Tibial artery (tissue), 4 donors: ENCODE measurements at regions not wholly inside any gene's neighbourhood (a gene's known extent, or its start where the extent isn't known, plus 50 kb on each side); places are given as distances from the start of the nearest gene placed in this dataset.

Experiments used
- DNase-seq, 2 donors: peaks; one replicate each; pipeline ENCODE4 v3.0.0-alpha.2; 2019
- H3K27ac ChIP-seq, 2 donors: fragments of 200-600 bp; sonication (generic) in 1 of 2; 1 replicate in 1 of 2; 2 replicates in 1 of 2; pipeline ENCODE4 v1.5.1; 2018 to 2019; ENCODE audit warnings: mild to moderate bottlenecking in 1 of 2
- H3K27me3 ChIP-seq, 2 donors: fragments of 200-600 bp; sonication (generic) in 1 of 2; one replicate each; pipeline versions ENCODE4 v1.5.1 to v1.6.0; 2016 to 2019
- H3K36me3 ChIP-seq, 3 donors: fragments of 200-600 bp; sonication (generic) in 2 of 3; one replicate each; pipeline ENCODE4 v1.5.1; 2016 to 2019; ENCODE audit warnings: mild to moderate bottlenecking in 2 of 3
- H3K4me1 ChIP-seq, 4 donors: fragments of 200-600 bp; sonication (generic) in 2 of 4; 1 replicate in 3 of 4; 2 replicates in 1 of 4; pipeline ENCODE4 v1.5.1; 2016 to 2019
- H3K4me3 ChIP-seq, 2 donors: fragments of 200-600 bp; sonication (generic) in 1 of 2; 1 replicate in 1 of 2; 2 replicates in 1 of 2; pipeline ENCODE4 v1.5.1; 2018 to 2019; ENCODE audit warnings: mild to moderate bottlenecking in 2 of 2
- H3K9me3 ChIP-seq, 3 donors: fragments of 200-600 bp; sonication (generic) in 1 of 3; one replicate each; pipeline ENCODE4 v1.5.1; 2016 to 2019
- CTCF ChIP-seq, 2 experiments: fragments of 200-600 bp in 1 of 2; fragments of 450-650 bp in 1 of 2; IDR thresholded peaks; one replicate each; pipeline ENCODE4 v1.5.1; 2017 to 2019; ENCODE audit warnings: antibody characterized with exemption in 2 of 2, mild to moderate bottlenecking in 1 of 2, moderate library complexity in 1 of 2
- intact Hi-C: fragments of 100-400 bp; cut with DNase I; formaldehyde crosslinking; loops from one replicate; pipeline ENCODE4 v1.15.0; 2023; ENCODE audit warnings: low total_unique reads

- DNase-seq = no peak
- no peaks in the 10 kb centered on the region for H3K36me3 ChIP-seq
- H3K4me3 ChIP-seq = no peak overlapping the region
- TF ChIP-seq CTCF (IDR thresholded peaks at IDR 0.05) = no peak
- no peaks in the 10 kb centered on the region for H3K9me3 ChIP-seq
- no peaks in the 10 kb centered on the region for H3K4me1 ChIP-seq
- no peak overlapping the region for H3K27ac ChIP-seq
- H3K27me3 ChIP-seq = peaks cover 0 to 5% of the 10 kb centered on the region in 2 donors
- intact Hi-C loops = loop anchor here (10.0 kb wide), 1 partner anchor 1746 kb away; no protein-coding TSS in a partner anchor
These were observed 180.2 kb upstream of the RAB6C start for GRCh38 chr2:129799036-129799958.

DNA sequence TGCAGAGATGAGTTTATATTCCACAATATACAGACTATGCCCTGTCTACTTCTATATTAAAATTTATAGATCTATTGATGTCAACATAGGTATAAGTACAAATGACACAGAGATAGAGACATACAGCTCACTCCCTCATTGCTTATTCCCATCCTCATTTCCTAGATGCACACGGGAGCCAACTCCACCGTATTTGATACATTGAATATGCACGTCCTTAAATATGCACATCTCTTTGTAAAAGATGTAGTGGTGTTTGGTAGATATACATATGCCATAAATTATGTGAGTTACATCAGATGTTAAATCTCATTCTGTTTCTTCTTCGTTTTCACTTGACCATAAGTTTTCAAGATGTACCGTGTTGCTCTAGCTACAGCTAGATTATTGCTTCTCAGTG, 179.2 kb upstream of the RAB6C start:
- intact Hi-C loops = no loop called here
- DNase-seq = no peak
- TF ChIP-seq CTCF (IDR thresholded peaks at IDR 0.05) = no peak
- Histone ChIP-seq H3K4me1 (no peaks in the 10 kb centered on the region), H3K4me3 (no peak overlapping the region), H3K9me3 (no peaks in the 10 kb centered on the region), H3K36me3 (no peaks in the 10 kb centered on the region), H3K27me3 (peaks cover 0 to 3% of the 10 kb centered on the region in 2 donors), H3K27ac (no peak overlapping the region)

- TF ChIP-seq CTCF (IDR thresholded peaks at IDR 0.05) = no peak
- no peak for DNase-seq
- H3K9me3 ChIP-seq = no peaks in the 10 kb centered on the region
- H3K4me3 ChIP-seq = no peak overlapping the region
- H3K27ac ChIP-seq = no peak overlapping the region
- no peaks in the 10 kb centered on the region for H3K36me3 ChIP-seq
- H3K4me1 ChIP-seq = no peaks in the 10 kb centered on the region
- peaks cover 0 to 3% of the 10 kb centered on the region in 2 donors for H3K27me3 ChIP-seq
- intact Hi-C loops = no loop called here
These were observed 178.8 kb upstream of the RAB6C start for GRCh38 chr2:129800686-129801085.

- TF ChIP-seq CTCF (IDR thresholded peaks at IDR 0.05) = no peak
- H3K27me3 ChIP-seq = peaks cover 0 to 3% of the 10 kb centered on the region in 2 donors
- no peak for DNase-seq
- no peaks in the 10 kb centered on the region for H3K36me3 ChIP-seq
- no peaks in the 10 kb centered on the region for H3K9me3 ChIP-seq
- no peak overlapping the region for H3K27ac ChIP-seq
- intact Hi-C loops = no loop called here
- H3K4me1 ChIP-seq = no peaks in the 10 kb centered on the region
- no peak overlapping the region for H3K4me3 ChIP-seq
These were observed 177.9 kb upstream of the RAB6C start for GRCh38 chr2:129801575-129801974.

DNA sequence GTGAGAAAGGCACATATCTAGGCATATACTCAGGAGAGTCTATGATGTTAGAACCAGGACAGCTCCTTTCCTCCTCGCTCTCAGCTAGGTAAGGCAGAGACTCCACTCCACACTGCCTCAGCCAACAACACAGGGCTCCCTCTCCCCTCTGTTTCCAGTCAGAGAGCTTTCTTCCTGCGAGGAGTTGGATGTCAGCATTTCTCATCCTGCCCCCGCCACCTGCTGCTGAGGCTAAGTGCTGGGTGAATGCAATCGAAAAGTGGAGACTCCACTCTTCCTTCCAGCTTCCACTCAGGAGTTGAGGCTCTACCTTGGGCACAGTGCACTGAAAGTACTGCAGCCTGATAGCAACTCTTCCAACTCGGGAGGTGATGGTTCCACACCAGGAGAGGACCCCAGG, 177.2 kb upstream of the RAB6C start:
- Histone ChIP-seq H3K36me3 (no peaks in the 10 kb centered on the region), H3K4me3 (no peak overlapping the region), H3K27ac (no peak overlapping the region), H3K9me3 (no peaks in the 10 kb centered on the region), H3K27me3 (peaks cover 0 to 3% of the 10 kb centered on the region in 2 donors), H3K4me1 (no peaks in the 10 kb centered on the region)
- DNase-seq = no peak
- intact Hi-C loops = no loop called here
- TF ChIP-seq CTCF (IDR thresholded peaks at IDR 0.05) = no peak
